GM12878 (cell line): ENCODE measurements at regions not wholly inside any gene's neighbourhood (a gene's known extent, or its start where the extent isn't known, plus 50 kb on each side); places are given as distances from the start of the nearest gene placed in this dataset.

Experiments
- ATAC-seq: fragments of 200-7000 bp; cut with Tn5 transposase; 3 replicates; pipeline ENCODE4 v1.9.1; 2020; ENCODE audit warnings: mild to moderate bottlenecking, moderate library complexity
- BruUV-seq: library from RNA; stranded (reverse); fragments of 400-500 nt; replicated peaks from 2 replicates; lab custom pipeline; 2021; lab: Mats Ljungman, UMichigan
- CTCF ChIA-PET: fragments of 300-600 bp; sonication (Branson Sonifier 250); formaldehyde crosslinking; extraction: SDS; loops from one replicate; lab custom pipeline; 2021; ENCODE audit warnings: inconsistent platforms; lab: Yijun Ruan, JAX
- POLR2A ChIA-PET: fragments of 350-600 bp; formaldehyde crosslinking; extraction: SDS; loops from one replicate; lab custom pipeline; 2021; ENCODE audit warnings: inconsistent platforms; lab: Charles Lee
- RAD21 ChIA-PET: fragments of 300-600 bp; sonication (Branson Sonifier 250); formaldehyde crosslinking; loops from one replicate; lab custom pipeline; 2023; ENCODE audit warnings: antibody characterized with exemption; ENCODE audit not compliant: unreplicated experiment; lab: Charles Lee
- SMC1A ChIA-PET: fragments of 300-600 bp; sonication (Branson Sonifier 250); formaldehyde crosslinking; loops from one replicate; lab custom pipeline; 2023; ENCODE audit not compliant: unreplicated experiment, uncharacterized antibody; lab: Charles Lee
- DNase-seq: peaks from one replicate; pipeline ENCODE4 v3.0.0-alpha.2; 2011; ENCODE audit warnings: low read depth, low spot score
- FAIRE-seq: peaks from 3 replicates; lab custom pipeline; 2011; peaks lifted over from hg19 to GRCh38; lab: Jason Lieb, UNC
- H2AFZ ChIP-seq: 2 replicates; pipeline ENCODE4 v1.6.0; 2011; ENCODE audit warnings: low read depth, low read length, control low read depth; ENCODE audit not compliant: control insufficient read depth
- H3K27ac ChIP-seq: 2 replicates; pipeline ENCODE4 v1.5.1; 2011; ENCODE audit warnings: control low read depth; ENCODE audit not compliant: control insufficient read depth, insufficient read depth
- H3K27me3 ChIP-seq, 2 experiments: replicated peaks in 1 of 2; 2 replicates each; pipeline versions ENCODE4 v1.6.0 to v1.6.1; 2011; ENCODE audit warnings: low read length in 1 of 2; ENCODE audit not compliant: control insufficient read depth in 2 of 2, insufficient read depth in 2 of 2
- H3K36me3 ChIP-seq, 2 experiments: 2 replicates each; pipeline ENCODE4 v1.5.1; 2011; ENCODE audit warnings: low read length in 1 of 2; ENCODE audit not compliant: control insufficient read depth in 2 of 2, insufficient read depth in 2 of 2
- H3K4me1 ChIP-seq: 2 replicates; pipeline ENCODE4 v1.6.1; 2011; ENCODE audit warnings: mild to moderate bottlenecking, low read length, moderate library complexity, mixed read lengths; ENCODE audit not compliant: control insufficient read depth, insufficient read depth
- H3K4me2 ChIP-seq: 2 replicates; pipeline ENCODE4 v1.6.0; 2011; ENCODE audit warnings: control low read depth; ENCODE audit not compliant: control insufficient read depth, insufficient read depth
- H3K4me3 ChIP-seq: fragments of 200-600 bp; sonication (generic); 2 replicates; pipeline ENCODE4 v1.5.1; 2016
- H3K79me2 ChIP-seq: 2 replicates; pipeline ENCODE4 v1.6.0; 2011; ENCODE audit warnings: low read length; ENCODE audit not compliant: control insufficient read depth, insufficient read depth
- H3K9ac ChIP-seq: 2 replicates; pipeline ENCODE4 v1.8.0; 2011; ENCODE audit warnings: low read length, control low read depth, mixed read lengths; ENCODE audit not compliant: control insufficient read depth, insufficient read depth
- H3K9me3 ChIP-seq: replicated peaks from 3 replicates; pipeline ENCODE4 v1.5.1; 2011; ENCODE audit warnings: mild to moderate bottlenecking, low read length; ENCODE audit not compliant: control insufficient read depth, insufficient read depth
- H4K20me1 ChIP-seq: 2 replicates; pipeline ENCODE4 v1.6.0; 2011; ENCODE audit not compliant: control insufficient read depth, insufficient read depth
- CEBPB ChIP-seq, 2 experiments: fragments of 150-350 bp in 1 of 2; IDR thresholded peaks; 2 replicates each; pipeline ENCODE4 v1.6.1; 2012 to 2014; ENCODE audit warnings: low read depth in 2 of 2, low read length in 2 of 2, borderline replicate concordance in 1 of 2, inconsistent platforms in 1 of 2
- CREM ChIP-seq: IDR thresholded peaks from 2 replicates; pipeline ENCODE4 v1.6.1; 2014; ENCODE audit warnings: antibody characterized with exemption, low read depth
- HDAC6 ChIP-seq: fragments of 200-600 bp; sonication (generic); IDR thresholded peaks from one replicate; pipeline ENCODE4 v1.8.0; 2017; ENCODE audit warnings: antibody characterized with exemption; ENCODE audit not compliant: unreplicated experiment
- MYB ChIP-seq: fragments of 150-350 bp; IDR thresholded peaks from 2 replicates; pipeline ENCODE4 v1.6.1; 2014; ENCODE audit warnings: mild to moderate bottlenecking, low read depth, low read length, borderline replicate concordance
- WRNIP1 ChIP-seq: IDR thresholded peaks from 2 replicates; pipeline ENCODE4 v1.6.1; 2011; ENCODE audit warnings: low read depth, low read length, improper control_type of control experiment, borderline replicate concordance
- ZNF207 ChIP-seq: fragments of 450-650 bp; IDR thresholded peaks from 2 replicates; pipeline ENCODE4 v1.6.1; 2014; ENCODE audit warnings: antibody characterized with exemption, mild to moderate bottlenecking, borderline replicate concordance
- ZNF217 ChIP-seq: fragments of 450-650 bp; IDR thresholded peaks from 2 replicates; pipeline ENCODE4 v1.6.1; 2017; ENCODE audit warnings: antibody characterized with exemption, mild to moderate bottlenecking
- WGBS: methylation state at CpG from one replicate; pipeline ENCODE4 v1.1.6; 2016; ENCODE audit warnings: low lambda C conversion rate; ENCODE audit not compliant: insufficient replicate concordance, insufficient coverage; ENCODE audit errors: missing lambda C conversion rate; 5-methylcytosine and 5-hydroxymethylcytosine counted together
- in situ Hi-C: fragments of 300-500 bp; cut with MboI; formaldehyde crosslinking; loops from 9 replicates; pipeline ENCODE4 v1.14.3; 2018; ENCODE audit warnings: mixed read lengths
- intact Hi-C: fragments of 100-400 bp; cut with micrococcal nuclease; formaldehyde crosslinking; loops from one replicate; pipeline ENCODE4 v1.14.2; 2022; ENCODE audit not compliant: unreplicated experiment
- TF ChIP-seq, protein P1 (sequence below): fragments of 450-650 bp; conservative IDR thresholded peaks from 2 replicates; pipeline ENCODE4 v1.6.1; 2017; ENCODE audit warnings: mild to moderate bottlenecking, moderate library complexity

DNA sequence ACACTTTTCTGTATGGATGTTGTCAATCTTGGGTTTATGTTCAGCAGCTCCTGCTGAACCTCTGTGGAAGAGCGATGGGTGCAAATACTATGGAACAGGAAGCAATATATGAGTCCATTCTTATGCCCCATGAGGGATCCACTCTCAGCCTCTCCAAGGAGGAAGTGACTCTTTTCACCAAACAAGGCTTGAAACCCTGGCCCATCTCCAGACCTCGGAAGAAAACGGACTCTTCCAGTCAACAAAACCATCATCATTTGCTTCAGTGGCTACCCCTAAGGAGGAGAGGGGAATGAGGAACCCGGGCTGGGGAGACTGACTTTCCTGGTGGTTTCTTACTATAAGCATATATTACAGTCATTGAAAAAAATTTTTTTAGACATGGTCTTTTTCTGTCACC, 206.2 kb downstream of the AXIN2 start (continued):
- TF ChIP-seq ZNF217 (no peak), HDAC6 (no peak), ZNF207 (no peak)
- TF ChIP-seq, protein P1, sequence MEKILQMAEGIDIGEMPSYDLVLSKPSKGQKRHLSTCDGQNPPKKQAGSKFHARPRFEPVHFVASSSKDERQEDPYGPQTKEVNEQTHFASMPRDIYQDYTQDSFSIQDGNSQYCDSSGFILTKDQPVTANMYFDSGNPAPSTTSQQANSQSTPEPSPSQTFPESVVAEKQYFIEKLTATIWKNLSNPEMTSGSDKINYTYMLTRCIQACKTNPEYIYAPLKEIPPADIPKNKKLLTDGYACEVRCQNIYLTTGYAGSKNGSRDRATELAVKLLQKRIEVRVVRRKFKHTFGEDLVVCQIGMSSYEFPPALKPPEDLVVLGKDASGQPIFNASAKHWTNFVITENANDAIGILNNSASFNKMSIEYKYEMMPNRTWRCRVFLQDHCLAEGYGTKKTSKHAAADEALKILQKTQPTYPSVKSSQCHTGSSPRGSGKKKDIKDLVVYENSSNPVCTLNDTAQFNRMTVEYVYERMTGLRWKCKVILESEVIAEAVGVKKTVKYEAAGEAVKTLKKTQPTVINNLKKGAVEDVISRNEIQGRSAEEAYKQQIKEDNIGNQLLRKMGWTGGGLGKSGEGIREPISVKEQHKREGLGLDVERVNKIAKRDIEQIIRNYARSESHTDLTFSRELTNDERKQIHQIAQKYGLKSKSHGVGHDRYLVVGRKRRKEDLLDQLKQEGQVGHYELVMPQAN: no peak
- TF ChIP-seq, all 136 proteins: peak for 0

DNA sequence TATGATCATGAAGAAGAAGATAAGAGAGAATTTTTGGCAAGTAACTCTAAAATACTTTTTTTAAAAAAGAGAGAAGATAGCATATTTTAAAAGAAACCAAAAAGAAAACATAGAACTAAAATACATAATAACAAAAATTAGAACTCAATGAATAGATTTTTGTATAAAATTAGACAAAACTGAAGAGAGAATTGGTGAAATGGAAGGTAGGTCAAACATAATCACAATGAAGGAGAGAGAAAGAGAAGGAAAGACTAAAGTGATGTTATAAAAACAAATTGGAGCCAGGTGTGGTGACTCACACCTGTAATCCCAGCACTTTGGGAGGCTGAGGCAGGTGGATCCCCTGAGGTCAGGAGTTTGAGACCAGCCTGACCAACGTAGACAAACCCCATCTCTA, 211.5 kb downstream of the AXIN2 start:
- no peaks in the 10 kb centered on the region for H3K4me1 ChIP-seq
- H3K4me2 ChIP-seq: no peak overlapping the region
- RAD21 ChIA-PET: no interaction called here
- POLR2A ChIA-PET: no interaction called here
- ATAC-seq (no peak), FAIRE-seq (no peak), DNase-seq (no peak)
- TF ChIP-seq WRNIP1 (no peak), CREM (no peak), MYB (no peak), CEBPB (IDR thresholded peaks at IDR 0.05; ENCODE audit: borderline replicate concordance in 1 of 2, low read depth in 2 of 2, low read length in 2 of 2) (no peak)
- no peak overlapping the region for H3K9ac ChIP-seq
- in situ Hi-C loops: no loop called here
- 0% methylated on average over 1 of the region's 1 CpG for WGBS
- H3K79me2 ChIP-seq: no peaks in the 10 kb centered on the region
- no peaks in the 10 kb centered on the region for H4K20me1 ChIP-seq
- H3K27ac ChIP-seq: no peak overlapping the region
- H2AFZ ChIP-seq: no peak overlapping the region
- no TSS peak for BruUV-seq
- H3K36me3 ChIP-seq: no peaks in the 10 kb centered on the region
- no peaks in the 10 kb centered on the region for H3K27me3 ChIP-seq
- SMC1A ChIA-PET: no interaction called here
- CTCF ChIA-PET: no interaction called here
- no peaks in the 10 kb centered on the region for H3K9me3 ChIP-seq
- intact Hi-C loops: no loop called here
- no peak overlapping the region for H3K4me3 ChIP-seq
